ENCODE measurements at regions not wholly inside any gene's neighbourhood (a gene's known extent, or its start where the extent isn't known, plus 50 kb on each side); places are given as distances from the start of the nearest gene placed in this dataset.

DNA sequence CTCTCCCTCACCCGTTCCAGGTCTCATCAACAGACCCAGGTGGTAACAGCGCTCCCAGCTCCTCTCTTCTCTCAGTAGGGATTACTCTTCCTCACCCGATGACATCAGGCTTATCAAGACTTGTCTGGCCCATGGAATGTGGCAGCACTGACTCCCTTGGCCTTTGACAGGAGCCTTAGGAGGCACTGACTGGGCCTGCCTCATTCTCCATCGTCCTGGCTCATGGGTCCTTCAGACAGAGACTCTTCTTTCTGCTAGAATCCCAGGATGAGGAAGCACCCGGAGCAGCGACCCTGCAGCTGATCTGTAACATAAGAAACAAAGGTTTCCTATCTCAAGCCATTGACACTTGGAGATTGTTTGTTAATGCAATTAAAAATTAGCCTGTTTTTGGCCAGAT is 1063.6 kb downstream of the TBC1D22A start:
- DNase-seq (ENCODE audit: low spot score): no peak

DNA sequence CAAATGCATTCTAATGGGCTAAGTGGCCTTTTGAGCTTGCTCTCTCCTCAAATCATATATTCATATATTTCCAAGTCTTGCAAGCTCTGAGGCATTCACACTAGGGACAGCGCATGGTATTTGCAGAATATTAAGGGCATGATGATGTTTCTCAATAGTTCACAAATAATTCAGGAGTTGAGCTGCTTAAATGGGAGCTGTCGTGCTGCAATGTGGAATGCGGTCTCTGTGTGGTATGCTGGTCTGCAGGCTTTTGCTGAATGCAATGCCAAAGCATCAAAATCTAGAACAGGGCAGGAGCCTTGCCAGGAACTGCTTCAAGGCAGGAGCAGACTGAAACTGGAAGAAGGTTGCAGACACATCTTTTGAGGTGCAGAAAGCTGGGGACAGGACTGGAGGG is 1060.0 kb downstream of the TBC1D22A start:
- no peak for DNase-seq (ENCODE audit: low spot score)

GRCh38 chr22:47818496-47818895 is 1056.0 kb downstream of the TBC1D22A start:
- no peak for DNase-seq (ENCODE audit: low spot score)

DNA sequence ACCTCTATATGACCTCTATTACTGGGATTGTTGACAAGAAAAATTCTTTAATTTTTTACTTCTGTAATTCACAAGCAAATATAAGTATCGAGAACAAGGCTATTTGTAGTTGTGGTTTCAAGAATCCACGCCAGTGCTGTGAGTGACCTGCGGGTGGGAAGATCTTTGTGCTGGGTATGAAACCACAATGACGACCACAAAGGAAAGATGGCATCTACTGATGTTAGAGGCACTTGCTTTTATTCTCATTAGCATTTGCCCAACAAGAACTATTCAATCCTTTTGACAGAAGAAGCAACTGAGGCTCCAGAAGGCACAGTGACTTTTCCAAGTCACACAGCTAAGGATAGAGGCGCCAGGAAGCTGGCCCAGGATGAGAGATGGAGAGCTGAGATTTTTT is 1054.9 kb downstream of the TBC1D22A start:
- no peak for DNase-seq (ENCODE audit: low spot score)

DNA sequence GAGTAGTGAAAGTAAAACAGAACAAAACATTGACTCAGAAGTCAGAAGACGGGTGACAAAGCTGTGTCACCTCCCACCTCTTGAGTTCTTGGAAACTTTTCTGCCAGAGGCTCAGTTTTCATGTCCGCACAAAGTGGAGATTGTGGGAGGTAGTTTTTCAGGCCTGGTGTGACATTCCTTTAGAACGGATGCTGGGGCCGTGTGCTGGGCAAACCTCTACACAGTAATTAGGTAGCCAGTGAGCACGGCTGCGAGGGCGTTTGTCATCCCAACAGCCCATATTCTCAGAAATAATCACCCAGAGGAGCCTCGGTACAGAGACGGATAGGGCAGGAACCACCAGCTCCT is 1054.4 kb downstream of the TBC1D22A start:
- no peak for DNase-seq (ENCODE audit: low spot score)

GRCh38 chr22:47816121-47816862 is 1053.8 kb downstream of the TBC1D22A start:
- DNase-seq (ENCODE audit: low spot score): no peak

DNA sequence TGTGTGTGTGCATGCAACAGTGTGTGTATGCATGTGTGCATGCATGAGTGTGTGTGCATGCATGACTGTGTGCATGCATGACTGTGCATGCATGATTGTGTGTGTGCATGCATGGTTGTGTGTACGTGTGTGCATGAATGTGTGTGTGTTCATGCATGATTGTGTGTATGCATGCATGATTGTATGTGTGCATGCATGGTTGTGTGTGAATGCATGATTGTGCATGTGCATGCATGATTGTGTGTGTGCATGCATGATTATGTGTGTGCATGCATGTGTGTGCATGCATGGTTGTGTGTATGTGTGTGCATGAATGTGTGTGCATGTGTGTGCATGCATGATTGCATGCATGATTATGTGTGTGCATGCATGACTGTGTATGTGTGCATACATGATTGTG is 1052.0 kb downstream of the TBC1D22A start:
- DNase-seq (ENCODE audit: low spot score): no peak

GRCh38 chr22:47813661-47814060 is 1051.2 kb downstream of the TBC1D22A start:
- no peak for DNase-seq (ENCODE audit: low spot score)

DNA sequence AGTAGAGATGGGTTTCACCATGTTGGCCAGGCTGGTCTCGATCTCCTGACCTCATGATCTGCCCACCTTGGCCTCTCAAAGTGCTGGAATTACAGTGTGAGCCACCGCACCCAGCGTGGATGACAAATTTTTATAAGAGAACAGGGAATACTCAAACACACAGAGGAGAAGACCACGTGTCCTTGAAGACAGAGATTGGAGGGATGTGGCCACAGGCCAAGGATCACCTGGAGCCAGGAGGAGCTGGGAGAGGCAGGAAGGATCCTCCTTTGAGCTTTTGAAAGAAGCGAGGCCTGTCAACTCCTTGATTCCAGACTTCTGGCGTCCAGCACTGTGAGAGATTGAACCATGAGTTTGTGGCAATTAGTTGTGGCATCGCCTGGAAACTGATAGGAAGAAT is 1049.5 kb downstream of the TBC1D22A start:
- DNase-seq (ENCODE audit: low spot score): no peak

- DNase-seq (ENCODE audit: low spot score): no peak
These were observed 1048.4 kb downstream of the TBC1D22A start for GRCh38 chr22:47810505-47811500.

DNA sequence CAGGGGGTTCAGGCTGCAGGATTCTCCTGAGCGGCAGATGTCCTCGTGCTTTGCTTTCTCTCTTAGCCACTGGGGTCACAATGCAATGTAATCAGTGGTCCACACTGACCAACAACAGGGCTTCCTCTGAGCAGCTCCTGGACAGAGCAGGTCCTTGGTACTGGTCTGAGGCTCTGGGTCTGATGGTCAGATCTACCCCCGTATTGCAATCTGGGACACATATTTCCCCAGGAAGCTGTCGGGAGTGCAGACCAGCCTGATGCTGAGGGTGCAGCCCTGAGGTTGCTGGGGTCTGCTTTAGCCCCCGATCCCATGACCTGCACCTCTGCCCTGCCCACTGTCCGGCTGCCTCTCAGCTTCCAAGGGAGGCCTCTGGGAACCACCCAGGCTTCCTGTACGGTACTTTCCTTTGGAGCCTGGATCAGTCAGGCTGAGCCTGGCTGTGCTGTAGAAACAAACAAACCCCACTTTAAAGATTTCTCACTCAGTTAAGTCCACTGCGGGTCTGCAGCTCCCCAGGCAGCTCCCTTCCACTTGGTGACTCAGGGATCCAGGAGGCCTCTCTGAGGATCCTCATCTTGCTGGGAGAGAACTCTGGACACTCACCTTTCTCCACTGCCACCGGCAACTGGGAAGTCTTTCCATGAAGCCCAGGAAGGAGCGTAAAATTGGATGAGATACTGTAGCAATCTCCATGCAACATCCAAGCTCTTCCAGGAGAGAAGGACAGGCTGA is 1046.6 kb downstream of the TBC1D22A start:
- DNase-seq (ENCODE audit: low spot score): no peak

- DNase-seq (ENCODE audit: low spot score): no peak
These were observed 1045.8 kb downstream of the TBC1D22A start for GRCh38 chr22:47808236-47808635.

DNA sequence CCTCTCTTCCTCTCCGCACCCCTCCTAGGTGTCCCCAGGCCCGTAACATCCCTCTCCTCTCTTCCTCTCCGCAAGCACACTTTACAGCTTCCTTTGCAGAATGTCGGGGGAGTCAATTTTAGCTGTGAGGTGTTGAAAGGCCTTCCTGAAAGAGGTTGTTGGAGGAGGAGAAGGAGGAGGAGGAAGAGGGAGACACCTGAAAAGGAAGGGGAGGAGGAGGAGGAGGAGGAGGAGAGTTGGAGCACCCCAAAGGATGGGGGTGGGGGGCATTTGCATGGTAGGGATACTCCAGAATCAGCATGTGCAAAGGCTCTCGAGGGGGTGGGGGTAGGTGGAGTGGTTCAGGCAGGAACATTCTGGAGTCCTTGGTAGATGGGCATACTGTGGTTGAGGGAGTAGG is 1045.1 kb downstream of the TBC1D22A start:
- DNase-seq (ENCODE audit: low spot score): no peak

DNA sequence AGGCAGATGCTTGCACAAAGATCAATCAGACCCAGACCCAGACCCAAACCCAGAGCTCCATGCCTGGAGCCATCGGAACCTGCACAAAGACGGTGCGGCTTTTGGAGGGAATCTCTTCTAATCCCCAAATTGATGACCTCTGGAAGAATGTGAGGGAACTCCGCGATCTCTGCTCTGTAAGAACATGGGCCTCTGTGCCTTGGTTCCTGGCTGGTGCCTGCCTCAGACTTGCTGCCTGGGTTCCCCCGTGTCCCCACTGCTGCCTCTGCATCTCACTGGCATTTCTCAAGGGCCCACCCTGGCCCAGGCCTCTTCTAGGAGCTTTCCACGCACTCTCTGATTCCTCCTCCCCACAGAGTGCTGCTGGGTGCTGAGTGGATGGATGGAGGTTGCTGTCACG is 1044.4 kb downstream of the TBC1D22A start:
- DNase-seq (ENCODE audit: low spot score): no peak

- no peak for DNase-seq (ENCODE audit: low spot score)
These were observed 1043.0 kb downstream of the TBC1D22A start for GRCh38 chr22:47805394-47805935.

- DNase-seq (ENCODE audit: low spot score): no peak
These were observed 1041.8 kb downstream of the TBC1D22A start for GRCh38 chr22:47804281-47804680.

- DNase-seq (ENCODE audit: low spot score): no peak
These were observed 1040.0 kb downstream of the TBC1D22A start for GRCh38 chr22:47802421-47802820.

DNA sequence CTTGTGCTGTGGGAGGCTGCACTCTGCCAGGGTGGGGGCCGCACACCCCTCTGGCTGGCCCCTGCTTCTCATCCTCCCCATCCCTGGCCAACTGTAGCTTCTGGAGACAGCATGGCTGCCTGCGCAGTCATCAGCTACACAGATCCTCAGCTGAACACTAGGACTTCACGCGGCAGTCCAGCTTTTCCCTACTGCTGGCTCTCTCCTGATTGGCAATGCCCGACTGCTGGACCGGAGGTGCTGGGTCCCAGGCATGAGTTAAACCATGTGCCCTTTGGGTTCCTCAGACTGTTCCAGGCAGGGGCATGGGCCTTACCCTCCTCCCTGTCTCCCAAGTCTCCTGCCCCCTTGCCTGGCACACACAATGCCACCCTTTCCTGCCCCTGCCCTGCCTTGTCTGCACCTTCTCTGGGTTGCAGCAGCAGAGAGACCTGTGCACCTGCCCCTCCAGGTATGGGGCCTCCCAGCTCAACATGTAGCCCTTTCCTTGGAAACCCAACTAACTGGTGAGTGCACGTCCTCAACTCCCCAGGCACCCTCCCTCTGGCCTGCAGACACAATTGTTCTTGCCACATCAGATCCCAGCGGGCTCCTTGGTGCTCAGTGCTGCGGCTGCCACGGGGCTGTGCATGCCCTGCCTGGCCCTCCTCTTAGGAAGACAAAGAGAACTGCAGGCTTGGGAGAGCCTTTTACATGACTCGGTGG is 1039.2 kb downstream of the TBC1D22A start:
- no peak for DNase-seq (ENCODE audit: low spot score)

DNA sequence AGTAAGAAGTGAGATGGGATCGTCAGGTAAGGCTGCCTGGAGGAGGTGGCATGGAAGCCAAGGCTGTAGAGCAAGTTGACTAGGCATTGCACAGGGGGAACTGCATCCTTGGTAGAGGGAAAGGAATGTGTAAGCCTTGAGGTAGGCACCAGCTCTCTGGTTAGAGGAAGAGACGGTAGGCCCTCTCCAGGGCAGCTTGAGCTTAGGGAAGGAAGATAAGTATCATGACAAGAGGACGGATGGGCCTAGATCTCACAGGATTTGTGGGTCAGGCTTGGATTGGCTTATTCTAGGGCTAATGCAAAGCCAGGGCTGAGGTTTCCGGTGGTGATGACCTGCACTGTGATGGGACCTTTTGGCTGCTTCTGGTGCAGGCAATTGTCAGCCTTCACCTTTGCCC is 1035.8 kb downstream of the TBC1D22A start:
- no peak for DNase-seq (ENCODE audit: low spot score)

GRCh38 chr22:47797342-47797945 is 1035.0 kb downstream of the TBC1D22A start:
- no peak for DNase-seq (ENCODE audit: low spot score)

Measured in putamen (tissue), 1 donor.